GM19397 (cell line): ENCODE measurements at regions not wholly inside any gene's neighbourhood (a gene's known extent, or its start where the extent isn't known, plus 50 kb on each side); places are given as distances from the start of the nearest gene placed in this dataset.

Source experiments
- ATAC-seq: cut with Tn5 transposase; IDR thresholded peaks from one replicate; pipeline ENCODE4 v1.9.1; 2021; ENCODE audit warnings: mild to moderate bottlenecking, moderate library complexity; ENCODE audit not compliant: unreplicated experiment

DNA sequence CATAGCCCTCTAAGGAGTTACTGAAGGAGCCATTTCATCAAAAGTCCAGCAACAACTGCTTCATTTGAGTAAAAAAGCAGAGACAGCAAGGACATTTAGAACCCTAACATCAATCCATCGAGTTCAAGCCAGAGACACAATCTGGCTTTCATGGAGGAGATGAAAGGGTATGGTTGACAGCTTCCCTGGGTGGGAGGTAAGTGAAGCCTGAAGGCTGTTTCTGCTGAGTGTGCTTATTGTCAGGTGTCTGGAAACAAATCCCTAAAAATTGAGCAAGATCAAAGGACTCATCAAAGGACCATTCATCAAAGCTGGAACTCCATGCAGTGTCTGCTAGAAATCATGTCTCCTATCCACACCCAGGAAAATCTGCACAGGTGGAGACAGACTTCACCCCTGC lies 104.4 kb upstream of the CCDC196 start:
- no peak for ATAC-seq

DNA sequence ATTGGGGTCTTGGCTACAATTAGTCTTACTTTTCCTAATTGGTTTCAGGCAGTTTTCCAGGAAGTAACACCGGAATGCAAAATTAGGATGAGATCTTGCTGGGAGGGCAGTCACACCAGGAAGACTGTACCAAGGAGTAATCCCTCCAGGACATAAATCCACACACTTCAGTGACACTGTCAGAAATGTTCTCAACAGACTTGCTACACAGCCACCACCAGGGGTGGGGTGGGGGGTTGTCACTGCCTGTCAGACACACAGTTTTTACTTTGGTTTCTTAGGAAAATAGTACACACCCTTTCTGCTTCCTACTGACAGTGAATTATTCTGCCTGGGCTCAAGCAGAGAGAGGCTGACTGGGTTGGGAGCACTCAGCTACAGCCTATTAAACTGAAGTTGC lies 102.9 kb upstream of the CCDC196 start:
- ATAC-seq: no peak

DNA sequence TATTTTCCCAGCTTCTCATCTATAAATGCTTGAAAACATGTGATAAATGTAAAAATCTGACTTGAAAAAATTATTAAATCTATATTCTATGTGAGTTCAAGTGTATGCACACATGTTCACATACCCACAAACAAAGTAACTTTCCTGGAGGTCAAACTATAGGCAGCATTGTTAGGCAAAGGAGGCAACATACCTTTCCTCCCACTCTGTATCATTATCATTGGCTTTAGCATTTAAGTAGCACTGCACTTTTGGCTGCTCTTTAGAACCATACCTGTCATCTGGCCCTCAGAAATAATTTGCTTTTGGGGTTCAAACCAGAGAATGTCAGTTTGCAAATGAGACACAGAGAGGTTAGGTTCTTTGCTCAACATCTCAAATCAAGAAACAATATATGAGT lies 102.4 kb upstream of the CCDC196 start:
- ATAC-seq: no peak

DNA sequence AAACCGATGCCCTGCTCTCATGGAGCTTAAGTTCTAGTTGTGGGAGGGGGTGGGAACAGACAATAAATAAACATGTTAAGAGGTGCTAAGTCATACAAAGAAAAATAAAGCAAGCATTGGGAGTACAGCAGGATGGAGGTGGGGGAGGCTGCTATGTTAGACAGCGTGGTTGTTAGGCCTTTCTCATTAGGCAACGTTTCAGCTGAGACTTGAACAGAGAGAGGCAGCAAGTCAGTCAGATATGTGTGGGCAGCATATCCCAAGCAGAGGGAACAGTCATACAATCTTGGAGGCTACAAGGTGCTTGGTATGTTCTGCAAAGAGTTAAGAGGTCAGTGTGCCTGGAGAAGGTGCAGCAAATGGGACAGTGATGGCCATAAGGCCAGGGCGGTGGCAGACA lies 97.7 kb upstream of the CCDC196 start:
- ATAC-seq: no peak

DNA sequence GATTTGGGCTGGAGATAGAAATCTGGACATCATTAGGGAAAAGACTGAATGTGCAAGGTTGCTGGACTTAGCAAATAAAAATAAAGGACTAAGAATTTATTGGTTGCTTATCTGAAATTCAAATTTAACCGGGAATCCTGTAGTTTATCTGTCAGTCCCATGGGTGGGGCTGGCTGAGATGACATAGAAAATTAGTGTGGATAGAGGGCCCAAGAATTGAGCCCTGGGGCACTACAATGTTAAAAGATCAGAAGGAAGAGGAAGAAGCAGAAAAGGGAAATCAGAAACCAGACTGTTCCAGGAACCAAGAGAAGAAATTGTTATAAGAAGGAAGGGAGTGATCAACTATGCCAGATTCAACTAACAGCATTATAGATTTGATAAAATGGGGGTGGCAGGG lies 96.7 kb upstream of the CCDC196 start:
- ATAC-seq: no peak

DNA sequence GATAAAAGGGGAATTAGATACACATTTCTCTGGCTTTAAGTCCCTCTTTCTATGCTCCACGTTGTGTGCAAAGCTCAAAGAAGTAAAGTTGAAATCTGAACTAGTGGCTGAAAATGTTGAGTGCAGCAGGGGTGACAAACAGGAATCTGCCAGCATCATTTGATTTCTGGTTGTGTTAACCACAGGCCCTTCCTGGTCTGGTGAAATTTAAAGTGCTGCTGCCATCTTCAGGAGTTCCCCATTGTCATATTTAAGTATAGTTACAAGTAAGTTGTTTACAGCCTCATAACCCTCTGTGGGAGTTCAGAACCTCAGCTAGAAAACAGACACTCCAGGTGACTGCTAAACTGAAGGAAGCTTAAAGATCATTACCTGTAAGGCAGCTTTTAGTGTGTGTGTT lies 90.9 kb upstream of the CCDC196 start:
- no peak for ATAC-seq

DNA sequence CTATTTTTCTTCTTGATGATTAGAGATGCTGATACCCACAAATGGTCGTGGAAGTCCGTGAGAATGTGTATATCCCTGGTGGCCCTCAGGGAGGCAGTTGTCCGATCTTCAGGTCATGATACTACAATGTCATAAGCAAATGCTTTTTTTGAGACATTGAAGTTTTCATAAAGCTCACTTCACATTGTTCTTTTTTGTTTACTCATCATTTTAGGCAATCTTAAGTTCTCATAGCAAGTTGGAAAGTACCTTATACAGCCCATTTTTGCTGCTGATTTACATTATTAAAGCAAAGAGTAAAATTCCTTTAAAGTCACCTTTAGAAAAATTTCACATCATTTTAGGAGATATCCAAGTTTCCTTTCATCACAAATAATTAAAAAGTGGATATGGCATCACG lies 90.0 kb upstream of the CCDC196 start:
- ATAC-seq: no peak

DNA sequence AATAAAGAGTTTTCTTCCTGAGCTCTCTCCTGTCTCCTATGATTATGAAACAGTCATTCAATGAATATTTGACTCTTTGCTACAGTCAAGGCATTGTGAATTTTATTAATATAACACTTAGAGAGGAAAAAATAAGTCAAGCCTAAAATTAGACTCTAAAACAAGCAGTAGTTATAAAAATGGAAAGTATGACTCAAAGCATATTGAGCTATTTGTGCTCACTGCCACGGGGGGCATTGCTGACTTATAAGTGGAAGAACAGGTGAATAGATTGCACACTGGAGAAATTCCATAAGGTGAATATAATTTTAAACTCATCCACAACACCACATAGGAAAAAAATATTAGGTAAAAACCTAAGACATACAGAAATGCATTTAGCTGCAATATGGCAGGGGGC lies 87.7 kb upstream of the CCDC196 start:
- no peak for ATAC-seq

DNA sequence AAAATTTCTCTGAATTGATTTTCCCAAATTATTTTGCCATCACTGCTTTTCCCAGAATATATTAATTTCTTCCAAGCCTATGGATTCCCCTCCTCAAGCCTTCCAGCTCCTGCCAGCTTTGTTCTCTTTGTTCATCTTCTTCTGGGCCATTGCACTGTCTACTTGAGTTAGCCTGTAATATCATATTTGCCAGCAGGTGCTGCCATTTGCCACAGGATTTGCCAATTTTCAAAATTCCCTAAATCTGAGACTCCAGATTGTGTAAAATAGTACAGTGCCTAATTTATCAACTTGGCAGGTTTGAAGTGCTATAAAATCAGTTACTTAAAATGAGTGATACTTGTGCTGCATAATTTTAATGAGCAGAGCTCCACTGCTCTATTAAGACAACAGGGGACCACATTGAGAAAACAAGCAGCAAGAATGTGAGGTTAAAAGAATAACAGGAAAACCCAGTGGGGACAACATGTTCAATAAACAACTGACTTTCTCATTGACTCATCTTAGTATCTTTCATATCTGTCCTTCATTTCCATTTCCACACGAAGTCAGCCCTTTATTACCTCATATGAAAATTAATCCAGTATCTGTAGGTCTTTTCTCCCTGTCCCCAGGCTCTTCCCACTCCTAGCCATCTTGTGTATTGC lies 84.6 kb upstream of the CCDC196 start:
- no peak for ATAC-seq

DNA sequence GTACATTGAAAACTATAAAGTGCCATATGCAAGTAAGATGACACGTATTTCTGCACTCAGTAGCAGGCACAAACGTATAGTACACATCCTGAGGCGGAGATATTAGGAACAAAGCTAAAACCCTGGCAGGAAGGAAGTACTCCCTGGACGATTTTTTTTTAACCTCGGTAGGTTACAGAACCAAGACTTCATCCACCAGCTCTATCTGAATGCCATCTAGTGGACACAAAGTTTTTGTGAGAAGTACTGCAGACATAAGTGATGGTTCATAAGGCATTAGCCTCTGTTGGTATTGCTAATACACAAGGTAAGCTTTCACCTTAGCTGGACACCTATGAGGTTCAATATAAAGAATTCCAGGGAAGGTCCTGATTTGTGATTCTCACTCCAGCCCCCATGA lies 83.0 kb upstream of the CCDC196 start:
- peak; percentile 60 for ATAC-seq

DNA sequence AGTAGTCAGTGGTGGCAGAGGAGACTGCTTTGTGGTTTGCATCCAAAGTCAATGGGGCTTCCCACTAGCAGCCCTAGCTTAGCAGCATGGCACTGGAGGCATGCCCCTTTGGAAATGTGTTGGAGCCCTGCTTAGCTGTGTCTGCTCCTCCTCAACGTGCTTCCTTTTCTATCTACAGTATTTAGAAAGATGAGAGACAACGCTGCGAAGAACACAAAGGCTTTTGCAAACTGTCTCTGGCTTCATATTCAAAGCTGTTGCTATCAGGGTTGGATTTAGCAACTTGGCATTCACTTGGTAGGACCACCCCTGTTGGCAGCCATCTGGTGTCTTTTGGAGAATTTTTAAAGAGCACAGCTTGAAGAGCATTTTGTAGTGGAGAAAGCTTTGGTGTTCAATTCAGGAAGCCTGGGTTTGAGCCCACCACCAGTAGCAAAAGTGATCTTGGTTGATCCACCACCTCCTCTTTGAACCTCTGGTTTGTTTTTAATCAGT lies 82.1 kb upstream of the CCDC196 start:
- ATAC-seq: no peak

DNA sequence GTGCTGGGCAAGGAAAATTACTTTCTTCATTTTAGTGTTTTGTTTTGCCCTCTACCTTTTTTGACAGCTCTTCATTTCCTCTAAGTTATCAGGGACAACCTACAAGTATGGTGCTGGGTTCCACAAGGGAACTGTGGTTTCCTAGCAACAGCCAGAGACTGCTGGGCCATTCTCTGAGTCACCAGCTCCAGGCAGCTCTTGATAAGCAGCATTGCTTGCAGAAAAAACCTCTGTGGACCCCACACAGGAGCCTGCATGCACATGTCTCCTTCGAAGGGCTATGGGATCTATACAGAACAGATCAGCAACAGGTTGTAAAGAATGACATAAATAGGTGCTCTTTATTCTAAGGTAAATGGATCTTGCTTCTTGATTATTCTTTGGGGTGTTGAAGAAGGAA lies 81.0 kb upstream of the CCDC196 start:
- no peak for ATAC-seq

DNA sequence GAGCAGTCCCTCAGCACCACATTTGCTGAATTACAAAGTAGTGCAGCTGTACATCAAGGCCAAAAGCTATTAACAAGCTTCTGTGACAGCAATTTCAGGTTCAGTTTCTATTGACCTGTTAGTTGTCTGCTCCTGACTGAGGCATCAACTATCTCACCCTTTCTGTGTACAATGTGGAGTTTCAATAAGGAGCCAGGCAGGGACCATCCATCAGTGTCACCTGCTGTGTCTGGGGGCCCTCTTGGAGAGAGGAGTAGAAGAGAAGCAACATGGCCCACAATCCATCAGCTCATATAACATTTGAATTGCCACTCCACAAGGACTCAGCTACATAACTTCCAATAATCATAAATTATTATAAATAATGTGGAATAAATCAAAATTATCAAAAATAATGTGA lies 72.3 kb upstream of the CCDC196 start:
- no peak for ATAC-seq

DNA sequence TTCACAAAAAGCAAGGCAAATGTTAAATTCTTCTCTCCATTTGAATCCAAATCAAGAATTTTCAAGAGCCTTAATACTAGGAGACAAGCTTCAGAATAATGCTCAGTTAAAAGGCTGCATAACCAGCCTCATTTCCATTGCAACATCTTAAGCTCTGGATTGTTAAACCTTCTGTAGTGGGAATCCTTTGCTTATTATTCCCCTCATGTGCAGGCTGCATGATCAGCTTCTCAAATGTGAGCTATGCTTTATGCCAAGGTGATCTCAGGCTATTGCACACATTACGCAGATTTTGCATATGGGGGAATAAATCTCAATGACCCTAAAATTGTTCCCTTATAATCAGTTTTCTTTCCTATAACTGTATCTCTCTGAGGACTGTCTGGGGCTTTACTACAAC lies 71.7 kb upstream of the CCDC196 start:
- ATAC-seq: no peak

DNA sequence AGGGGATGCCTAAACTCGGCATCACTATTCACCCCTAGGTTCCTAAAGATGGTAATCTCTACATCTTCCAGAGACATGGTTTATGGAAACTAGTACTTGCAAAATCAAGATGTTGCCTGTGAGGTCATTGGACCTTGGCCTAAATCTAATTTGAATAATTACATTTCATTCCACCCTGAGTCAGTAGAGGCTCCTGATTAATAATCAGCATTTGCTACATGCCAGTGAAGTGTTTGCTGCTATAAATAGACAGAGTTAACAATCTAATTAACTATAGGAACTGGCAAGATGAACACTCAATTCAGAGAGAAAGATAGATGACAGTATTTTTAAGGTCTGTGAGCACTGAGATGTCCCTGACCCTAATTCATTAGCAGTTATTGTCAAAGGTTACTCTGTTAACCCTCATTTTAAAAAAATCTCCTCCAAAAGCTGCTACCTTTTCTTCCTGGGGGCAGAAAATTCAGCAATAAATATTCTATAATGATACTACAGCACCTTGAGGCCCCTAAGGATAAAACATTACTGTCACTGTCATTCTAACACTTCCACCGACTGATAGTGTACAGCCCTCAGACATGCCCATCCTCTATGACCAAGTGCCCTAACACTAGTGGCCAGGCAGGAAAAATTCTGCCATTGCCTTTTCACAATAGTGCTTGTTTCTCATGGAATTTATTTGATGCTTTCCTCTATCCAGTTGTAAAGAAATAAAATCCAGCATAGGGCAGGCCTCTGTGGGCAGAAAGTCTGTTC lies 65.7 kb upstream of the CCDC196 start:
- ATAC-seq: no peak

DNA sequence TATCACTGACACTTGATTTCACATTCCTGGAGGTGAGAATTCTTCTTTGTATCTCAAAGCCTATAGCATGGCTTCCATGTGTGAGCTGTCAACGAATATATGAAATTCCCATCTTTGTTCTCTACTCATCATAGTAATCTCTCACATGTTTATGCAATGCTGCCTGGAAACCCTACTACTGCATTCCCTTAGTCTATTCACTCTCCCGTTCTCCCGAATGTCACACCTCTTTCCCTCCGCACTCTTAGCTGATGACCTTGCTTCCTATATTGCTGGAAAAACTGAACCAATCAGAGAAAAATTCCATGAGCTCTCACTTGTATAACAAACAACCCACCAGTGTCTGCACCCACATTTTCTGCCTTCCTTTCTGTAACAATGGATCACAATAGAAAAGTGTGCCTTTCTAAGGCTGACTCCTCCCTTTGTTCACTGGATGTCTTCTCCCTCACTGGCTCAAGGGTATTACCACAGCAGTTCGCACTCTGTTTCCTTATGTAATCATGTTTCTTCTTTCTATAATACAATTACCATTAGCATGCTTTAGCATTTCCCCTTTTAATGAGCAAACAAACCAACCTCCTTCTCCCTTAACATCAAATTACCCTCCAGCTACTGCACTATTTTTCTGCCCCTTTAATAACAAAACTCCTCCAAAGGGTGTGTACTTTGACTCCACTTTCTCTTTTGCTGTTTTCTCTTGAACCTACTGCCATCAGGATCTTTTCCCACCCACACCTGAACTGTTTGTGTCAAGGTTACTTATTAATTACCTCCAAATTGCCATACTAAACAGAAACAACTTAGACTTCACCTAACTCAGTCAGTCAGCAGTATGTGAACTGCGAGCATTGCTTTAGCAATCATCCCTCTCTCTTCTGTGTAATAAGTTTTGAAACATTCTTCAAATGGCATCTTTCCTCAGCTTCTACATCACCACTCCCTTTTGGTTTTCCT lies 63.9 kb upstream of the CCDC196 start:
- ATAC-seq: no peak

DNA sequence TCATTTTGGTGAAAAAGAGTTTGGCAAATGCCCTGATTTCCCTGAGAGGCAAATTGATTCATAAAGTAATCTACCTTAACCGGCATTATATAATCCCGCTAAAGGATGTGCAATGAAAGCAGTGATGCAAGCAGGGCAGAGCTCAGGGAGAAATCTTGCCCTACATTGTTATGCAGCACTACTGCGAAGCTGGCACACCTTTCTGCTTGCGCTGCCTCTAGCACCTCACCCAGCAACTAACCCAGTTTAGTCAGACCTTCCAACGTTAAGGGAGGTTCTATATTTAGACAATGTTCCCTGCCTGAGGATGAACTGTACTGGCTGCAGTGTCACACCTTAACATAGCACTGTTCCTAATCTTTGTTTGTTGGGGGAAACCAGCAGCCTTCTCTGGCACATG lies 60.8 kb upstream of the CCDC196 start:
- no peak for ATAC-seq

DNA sequence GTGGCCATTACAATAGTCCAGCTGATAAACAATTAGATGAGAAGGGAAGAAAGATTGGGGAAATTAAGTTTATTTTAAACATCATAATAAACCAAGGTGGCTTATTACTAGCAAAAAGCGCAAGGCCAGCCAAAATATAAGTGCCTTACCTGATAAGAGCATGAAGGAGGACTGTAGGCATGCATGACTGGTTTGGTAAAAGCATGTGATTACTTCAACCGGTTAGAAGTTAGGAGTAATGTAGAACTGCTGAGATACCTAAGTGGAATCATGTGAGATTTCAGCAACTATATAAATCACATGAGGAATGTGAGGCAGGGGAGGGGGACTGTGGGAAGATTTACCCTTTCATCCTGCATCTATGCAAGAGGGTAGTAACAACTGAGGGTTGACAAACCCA lies 59.7 kb upstream of the CCDC196 start:
- no peak for ATAC-seq

DNA sequence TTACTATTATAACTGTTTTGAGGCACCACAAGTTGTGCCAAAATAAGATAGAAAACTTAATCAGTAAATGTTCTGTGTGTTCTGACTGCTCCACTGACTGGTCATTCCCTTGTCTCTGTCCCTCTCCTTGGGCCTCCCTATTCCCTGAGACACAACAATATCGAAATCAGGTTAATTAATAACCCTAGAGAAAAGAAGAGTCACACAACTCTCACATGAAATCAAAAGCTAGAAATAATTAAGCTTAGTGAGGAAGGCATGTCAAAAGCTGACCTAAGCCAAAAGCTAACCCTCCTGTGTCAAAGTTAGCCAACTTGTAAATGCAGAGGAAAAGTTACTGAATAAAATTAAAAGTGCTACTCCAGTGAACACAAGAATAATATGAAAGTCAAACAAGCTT lies 53.8 kb upstream of the CCDC196 start:
- ATAC-seq: no peak

DNA sequence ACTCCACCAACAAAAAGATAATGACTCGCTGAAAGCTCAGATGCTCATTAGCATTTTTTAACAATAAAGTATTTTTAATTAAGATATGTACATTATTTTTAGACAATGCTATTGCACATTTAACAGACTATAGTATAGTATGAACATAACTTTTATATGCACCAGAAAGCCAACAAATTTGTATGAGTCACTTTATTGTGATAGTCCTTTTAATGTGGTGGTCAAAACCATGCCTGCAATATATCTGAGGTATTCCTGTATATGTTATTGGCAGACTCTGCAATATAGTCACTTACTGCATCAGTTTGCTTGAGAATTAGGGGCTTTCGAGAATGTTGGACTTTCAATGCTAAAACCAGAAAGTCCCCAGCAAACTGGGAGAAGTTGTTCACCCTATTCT lies 51.7 kb upstream of the CCDC196 start:
- ATAC-seq: no peak

DNA sequence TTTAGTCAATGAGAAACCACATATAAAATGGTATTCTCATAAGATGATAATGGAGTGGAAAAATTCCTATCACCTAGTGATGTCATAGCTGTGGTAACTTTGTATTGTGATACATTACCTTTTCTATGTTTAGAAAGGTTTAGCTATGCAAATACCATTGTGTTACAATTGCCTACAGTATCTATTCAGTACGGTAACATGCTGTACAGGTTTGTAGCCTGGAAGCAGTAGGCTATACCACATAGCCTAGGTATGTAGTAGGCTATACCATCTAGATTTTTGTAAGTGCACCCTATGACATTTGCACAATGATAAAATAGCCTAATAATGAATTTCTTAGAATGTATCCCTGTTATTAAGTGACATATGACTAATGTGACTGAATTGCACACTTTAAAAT lies 50.5 kb upstream of the CCDC196 start:
- ATAC-seq: no peak
